Progenitor cell of endocrine pancreas (in vitro differentiated cells): ENCODE measurements at regions not wholly inside any gene's neighbourhood (a gene's known extent, or its start where the extent isn't known, plus 50 kb on each side); places are given as distances from the start of the nearest gene placed in this dataset.

Experiments used
- DNase-seq: peaks from one replicate; pipeline ENCODE4 v3.0.0; 2021; ENCODE audit warnings: low spot score; ENCODE audit not compliant: unreplicated experiment
- H3K27ac Mint-ChIP-seq: 2 replicates; pipeline ENCODE4 v1.8.0; 2021; ENCODE audit warnings: mild to moderate bottlenecking, moderate library complexity, mixed read lengths
- H3K27me3 Mint-ChIP-seq: 2 replicates; pipeline ENCODE4 v1.8.0; 2021; ENCODE audit warnings: mixed read lengths
- H3K36me3 Mint-ChIP-seq: 2 replicates; pipeline ENCODE4 v1.8.0; 2022; ENCODE audit warnings: mixed read lengths; ENCODE audit not compliant: insufficient read depth
- H3K4me1 Mint-ChIP-seq: 2 replicates; pipeline ENCODE4 v1.8.0; 2021; ENCODE audit warnings: low read depth, mixed read lengths
- H3K4me3 Mint-ChIP-seq: 2 replicates; pipeline ENCODE4 v1.8.0; 2021; ENCODE audit warnings: low read depth, mild to moderate bottlenecking, moderate library complexity, mixed read lengths
- H3K9me3 Mint-ChIP-seq: 2 replicates; pipeline ENCODE4 v1.8.0; 2021; ENCODE audit warnings: low read depth, mixed read lengths
- TF ChIP-seq, protein P1 (sequence below): fragments of 200-600 bp; sonication (generic); IDR thresholded peaks from one replicate; pipeline ENCODE4 v1.5.0; 2021; ENCODE audit warnings: antibody characterized with exemption, mild to moderate bottlenecking; ENCODE audit not compliant: unreplicated experiment

DNA sequence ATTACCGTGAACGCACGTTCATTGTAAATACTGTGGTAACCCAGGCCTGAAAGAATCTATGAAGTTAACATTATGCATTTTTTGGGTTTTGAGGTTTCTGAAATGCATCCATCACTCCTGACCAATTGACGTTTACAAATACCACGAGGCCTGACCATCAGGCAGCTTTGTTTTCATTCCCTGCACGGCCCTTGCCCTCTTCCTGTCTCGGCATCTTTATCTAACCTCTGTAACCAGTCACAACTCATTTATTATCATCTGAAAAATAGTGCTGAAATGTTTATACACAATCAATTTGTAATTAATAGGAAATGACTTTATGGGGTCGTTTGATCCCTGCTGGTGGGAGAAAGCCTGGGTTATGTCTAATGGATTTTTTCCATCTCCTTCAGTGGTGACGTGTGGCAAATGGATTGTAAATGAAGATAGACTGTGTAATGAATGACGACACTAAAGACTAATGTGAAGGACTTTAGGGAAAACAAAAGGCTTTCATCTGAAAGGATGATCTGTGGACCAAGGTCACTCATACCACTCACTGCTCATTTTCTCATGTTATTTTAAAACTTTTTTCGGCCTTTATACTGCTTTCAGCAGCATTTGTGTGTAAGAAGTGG lies 102.7 kb upstream of the SORBS2 start:
- Mint-ChIP-seq H3K4me1 (peaks cover 24% of the 10 kb centered on the region), H3K27me3 (peaks cover 34% of the 10 kb centered on the region), H3K36me3 (no peaks in the 10 kb centered on the region), H3K9me3 (no peaks in the 10 kb centered on the region), H3K4me3 (no peak overlapping the region), H3K27ac (peak overlapping the region; percentile 54)
- DNase-seq = no peak
- TF ChIP-seq, protein P1, sequence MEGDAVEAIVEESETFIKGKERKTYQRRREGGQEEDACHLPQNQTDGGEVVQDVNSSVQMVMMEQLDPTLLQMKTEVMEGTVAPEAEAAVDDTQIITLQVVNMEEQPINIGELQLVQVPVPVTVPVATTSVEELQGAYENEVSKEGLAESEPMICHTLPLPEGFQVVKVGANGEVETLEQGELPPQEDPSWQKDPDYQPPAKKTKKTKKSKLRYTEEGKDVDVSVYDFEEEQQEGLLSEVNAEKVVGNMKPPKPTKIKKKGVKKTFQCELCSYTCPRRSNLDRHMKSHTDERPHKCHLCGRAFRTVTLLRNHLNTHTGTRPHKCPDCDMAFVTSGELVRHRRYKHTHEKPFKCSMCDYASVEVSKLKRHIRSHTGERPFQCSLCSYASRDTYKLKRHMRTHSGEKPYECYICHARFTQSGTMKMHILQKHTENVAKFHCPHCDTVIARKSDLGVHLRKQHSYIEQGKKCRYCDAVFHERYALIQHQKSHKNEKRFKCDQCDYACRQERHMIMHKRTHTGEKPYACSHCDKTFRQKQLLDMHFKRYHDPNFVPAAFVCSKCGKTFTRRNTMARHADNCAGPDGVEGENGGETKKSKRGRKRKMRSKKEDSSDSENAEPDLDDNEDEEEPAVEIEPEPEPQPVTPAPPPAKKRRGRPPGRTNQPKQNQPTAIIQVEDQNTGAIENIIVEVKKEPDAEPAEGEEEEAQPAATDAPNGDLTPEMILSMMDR = no peak

DNA sequence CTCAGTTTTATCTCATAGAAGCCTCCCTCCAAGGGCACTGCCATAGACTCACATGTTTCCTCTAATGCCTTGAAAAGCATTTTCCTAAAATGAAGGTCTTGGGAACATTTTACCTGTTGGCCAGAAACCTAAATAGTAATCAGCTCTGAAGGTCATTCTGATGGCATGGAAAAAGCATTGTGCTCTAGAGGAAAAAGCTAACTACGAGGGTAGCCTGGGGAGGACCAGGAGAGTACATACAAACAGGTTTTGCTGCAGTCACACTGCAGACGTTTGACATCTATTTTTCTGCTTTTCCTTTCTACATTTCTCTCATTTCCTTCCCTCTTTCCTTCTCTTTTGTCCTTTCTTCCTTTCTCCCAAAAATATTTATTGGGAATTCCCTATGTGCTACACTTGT lies 103.3 kb upstream of the SORBS2 start:
- Mint-ChIP-seq H3K4me1 (peaks cover 24% of the 10 kb centered on the region), H3K4me3 (no peak overlapping the region), H3K27me3 (peaks cover 33% of the 10 kb centered on the region), H3K9me3 (no peaks in the 10 kb centered on the region), H3K27ac (peak overlapping the region; percentile 83), H3K36me3 (no peaks in the 10 kb centered on the region)
- TF ChIP-seq, protein P1 = no peak
- no peak for DNase-seq

DNA sequence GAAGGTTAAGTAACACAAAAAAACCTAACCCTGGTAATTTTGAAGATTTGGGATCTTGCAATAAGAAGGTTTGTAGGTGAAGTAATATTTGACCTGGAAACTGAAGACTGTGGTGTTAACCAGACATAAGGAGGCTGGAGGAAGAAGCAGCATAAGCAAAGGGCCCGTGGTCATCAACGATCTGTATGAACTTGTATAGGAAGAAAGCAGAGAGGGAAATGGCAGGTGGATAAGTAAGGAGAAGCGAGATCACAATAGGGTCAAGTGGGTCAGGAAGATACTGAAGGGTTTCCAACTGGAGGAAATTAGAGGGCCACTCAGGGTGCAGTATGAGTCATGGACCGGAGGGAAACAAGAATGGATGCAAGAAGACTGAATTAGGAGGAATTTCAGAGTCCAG lies 103.8 kb upstream of the SORBS2 start:
- Mint-ChIP-seq H3K27me3 (peaks cover 31% of the 10 kb centered on the region), H3K4me3 (no peak overlapping the region), H3K4me1 (peaks cover 24% of the 10 kb centered on the region), H3K36me3 (no peaks in the 10 kb centered on the region), H3K27ac (peak overlapping the region; percentile 83), H3K9me3 (no peaks in the 10 kb centered on the region)
- DNase-seq = no peak
- TF ChIP-seq, protein P1 = no peak

DNA sequence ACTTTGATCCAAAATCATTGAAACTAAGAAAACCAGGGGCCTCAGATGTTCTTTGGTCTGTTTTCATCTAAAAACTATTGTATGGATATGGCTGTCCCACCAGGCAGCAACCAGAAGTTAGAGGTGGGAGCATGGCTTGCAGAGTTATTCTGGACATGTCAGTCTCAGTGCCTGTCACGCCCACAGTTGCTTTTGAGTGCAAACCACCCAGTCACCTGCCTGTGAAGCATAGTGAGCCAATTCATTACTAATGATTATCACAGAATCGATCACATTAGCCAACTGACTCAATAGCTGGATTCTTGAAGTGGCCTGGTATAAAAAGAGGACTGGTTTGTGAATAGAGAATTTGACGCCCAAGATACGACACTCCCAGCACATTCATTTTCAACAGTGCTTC lies 104.2 kb upstream of the SORBS2 start:
- Mint-ChIP-seq H3K36me3 (no peaks in the 10 kb centered on the region), H3K4me3 (no peak overlapping the region), H3K27me3 (peaks cover 31% of the 10 kb centered on the region), H3K9me3 (no peaks in the 10 kb centered on the region), H3K27ac (no peak overlapping the region), H3K4me1 (peaks cover 24% of the 10 kb centered on the region)
- TF ChIP-seq, protein P1 = no peak
- no peak for DNase-seq

DNA sequence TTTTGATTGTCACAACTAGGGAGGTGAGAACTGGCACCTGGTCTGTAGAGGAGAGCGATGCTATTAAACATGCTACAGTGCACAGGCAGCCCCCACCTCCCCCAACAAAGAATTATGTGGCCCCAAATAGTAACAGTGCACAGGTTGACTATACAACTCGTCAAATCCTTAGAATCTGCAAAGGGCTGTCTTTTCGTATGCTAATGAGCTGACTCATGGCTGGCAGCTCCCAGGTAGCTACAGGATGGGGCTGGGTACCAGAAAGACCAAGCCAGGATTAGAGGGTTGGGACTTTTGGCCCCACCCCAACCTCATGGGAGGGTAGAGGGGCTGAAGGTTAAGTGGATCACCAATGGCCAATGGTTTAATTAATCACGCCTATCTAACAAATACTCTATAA lies 104.7 kb upstream of the SORBS2 start:
- DNase-seq = no peak
- no peaks in the 10 kb centered on the region for H3K36me3 Mint-ChIP-seq
- no peaks in the 10 kb centered on the region for H3K9me3 Mint-ChIP-seq
- peaks cover 26% of the 10 kb centered on the region for H3K4me1 Mint-ChIP-seq
- H3K27me3 Mint-ChIP-seq = peaks cover 31% of the 10 kb centered on the region
- TF ChIP-seq, protein P1 = no peak
- no peak overlapping the region for H3K4me3 Mint-ChIP-seq
- no peak overlapping the region for H3K27ac Mint-ChIP-seq
